SJSA1 (cell line): ENCODE measurements at regions not wholly inside any gene's neighbourhood (a gene's known extent, or its start where the extent isn't known, plus 50 kb on each side); places are given as distances from the start of the nearest gene placed in this dataset.

Source experiments
- DNase-seq, 2 experiments: peaks; one replicate each; pipeline ENCODE4 v3.0.0-alpha.2; 2015 to 2020; ENCODE audit warnings: low spot score in 2 of 2, low read depth in 1 of 2
- H3K27ac ChIP-seq: fragments of 250-450 bp; sonication (Bioruptor Pico); 2 replicates; pipeline ENCODE4 v1.5.1; 2020; ENCODE audit warnings: mild to moderate bottlenecking, moderate library complexity
- H3K27me3 ChIP-seq: fragments of 250-450 bp; sonication (Bioruptor Pico); replicated peaks from 2 replicates; pipeline ENCODE4 v1.5.1; 2020; ENCODE audit warnings: mild to moderate bottlenecking, moderate library complexity
- H3K36me3 ChIP-seq: fragments of 250-450 bp; sonication (Bioruptor Pico); 2 replicates; pipeline ENCODE4 v1.5.1; 2020; ENCODE audit warnings: mild to moderate bottlenecking
- H3K4me1 ChIP-seq: fragments of 250-450 bp; sonication (Bioruptor Pico); replicated peaks from 2 replicates; pipeline ENCODE4 v1.6.1; 2021; ENCODE audit warnings: mild to moderate bottlenecking
- H3K4me3 ChIP-seq: fragments of 250-450 bp; sonication (Bioruptor Pico); 2 replicates; pipeline ENCODE4 v1.5.1; 2020; ENCODE audit warnings: mild to moderate bottlenecking
- H3K9me3 ChIP-seq: fragments of 250-450 bp; sonication (Bioruptor Pico); replicated peaks from 2 replicates; pipeline ENCODE4 v1.5.1; 2020; ENCODE audit warnings: mild to moderate bottlenecking

- no peak for DNase-seq
- H3K9me3 ChIP-seq, result peaks cover 4% of the 10 kb centered on the region; the same call in 1 of the 2 replicates
- H3K27me3 ChIP-seq, result no peaks in the 10 kb centered on the region
- no peaks in the 10 kb centered on the region for H3K4me1 ChIP-seq
- H3K36me3 ChIP-seq, result no peaks in the 10 kb centered on the region
- H3K27ac ChIP-seq, result no peak overlapping the region
- H3K4me3 ChIP-seq, result no peak overlapping the region
Observed at GRCh38 chr5:68494771-68495170, 279.2 kb downstream of the PIK3R1 start.

- H3K27ac ChIP-seq, result no peak overlapping the region
- no peak overlapping the region for H3K4me3 ChIP-seq
- no peak for DNase-seq
- peaks cover 2% of the 10 kb centered on the region; the same call in 1 of the 2 replicates for H3K9me3 ChIP-seq
- H3K36me3 ChIP-seq, result no peaks in the 10 kb centered on the region
- no peaks in the 10 kb centered on the region for H3K27me3 ChIP-seq
- H3K4me1 ChIP-seq, result no peaks in the 10 kb centered on the region
Observed at GRCh38 chr5:68499987-68500386, 284.4 kb downstream of the PIK3R1 start.

- Histone ChIP-seq H3K4me3 (no peak overlapping the region), H3K27me3 (no peaks in the 10 kb centered on the region), H3K4me1 (no peaks in the 10 kb centered on the region), H3K36me3 (no peaks in the 10 kb centered on the region), H3K9me3 (no peaks in the 10 kb centered on the region; the same call in 1 of the 2 replicates), H3K27ac (no peak overlapping the region)
- no peak for DNase-seq
Observed at GRCh38 chr5:68500813-68501212, 285.3 kb downstream of the PIK3R1 start.

- Histone ChIP-seq H3K4me3 (no peak overlapping the region), H3K4me1 (no peaks in the 10 kb centered on the region), H3K9me3 (no peaks in the 10 kb centered on the region; the same call in 1 of the 2 replicates), H3K27me3 (no peaks in the 10 kb centered on the region), H3K27ac (no peak overlapping the region), H3K36me3 (no peaks in the 10 kb centered on the region)
- no peak for DNase-seq
Observed at GRCh38 chr5:68502531-68502930, 287.0 kb downstream of the PIK3R1 start.

- Histone ChIP-seq H3K27ac (no peak overlapping the region), H3K36me3 (no peaks in the 10 kb centered on the region), H3K9me3 (no peaks in the 10 kb centered on the region), H3K27me3 (no peaks in the 10 kb centered on the region), H3K4me3 (no peak overlapping the region), H3K4me1 (no peaks in the 10 kb centered on the region)
- no peak for DNase-seq
Observed at GRCh38 chr5:68504306-68504705, 288.8 kb downstream of the PIK3R1 start.

- Histone ChIP-seq H3K9me3 (no peaks in the 10 kb centered on the region), H3K36me3 (no peaks in the 10 kb centered on the region), H3K27ac (no peak overlapping the region), H3K4me3 (no peak overlapping the region), H3K4me1 (no peaks in the 10 kb centered on the region), H3K27me3 (no peaks in the 10 kb centered on the region)
- no peak for DNase-seq
Observed at GRCh38 chr5:68505917-68506860, 290.6 kb downstream of the PIK3R1 start.

- H3K9me3 ChIP-seq, result no peaks in the 10 kb centered on the region; the same call in 1 of the 2 replicates
- no peaks in the 10 kb centered on the region for H3K36me3 ChIP-seq
- no peak for DNase-seq
- no peaks in the 10 kb centered on the region for H3K4me1 ChIP-seq
- H3K4me3 ChIP-seq, result no peak overlapping the region
- H3K27ac ChIP-seq, result no peak overlapping the region
- H3K27me3 ChIP-seq, result no peaks in the 10 kb centered on the region
Observed at GRCh38 chr5:68515514-68515913, 300.0 kb downstream of the PIK3R1 start.

- Histone ChIP-seq H3K27ac (no peak overlapping the region), H3K9me3 (no peaks in the 10 kb centered on the region), H3K4me1 (no peaks in the 10 kb centered on the region), H3K4me3 (no peak overlapping the region), H3K36me3 (no peaks in the 10 kb centered on the region), H3K27me3 (no peaks in the 10 kb centered on the region)
- DNase-seq, result no peak
Observed at GRCh38 chr5:68518286-68518685, 302.7 kb downstream of the PIK3R1 start.

- Histone ChIP-seq H3K27ac (no peak overlapping the region), H3K4me3 (no peak overlapping the region), H3K9me3 (no peaks in the 10 kb centered on the region), H3K4me1 (no peaks in the 10 kb centered on the region), H3K27me3 (no peaks in the 10 kb centered on the region), H3K36me3 (no peaks in the 10 kb centered on the region)
- DNase-seq, result no peak
Observed at GRCh38 chr5:68519143-68519542, 303.6 kb downstream of the PIK3R1 start.

- Histone ChIP-seq H3K4me3 (no peak overlapping the region), H3K27ac (no peak overlapping the region), H3K36me3 (no peaks in the 10 kb centered on the region), H3K4me1 (no peaks in the 10 kb centered on the region), H3K9me3 (no peaks in the 10 kb centered on the region), H3K27me3 (no peaks in the 10 kb centered on the region)
- no peak for DNase-seq
Observed at GRCh38 chr5:68521776-68522175, 306.2 kb downstream of the PIK3R1 start.

- Histone ChIP-seq H3K4me1 (no peaks in the 10 kb centered on the region), H3K9me3 (no peaks in the 10 kb centered on the region), H3K27ac (no peak overlapping the region), H3K27me3 (no peaks in the 10 kb centered on the region), H3K36me3 (no peaks in the 10 kb centered on the region), H3K4me3 (no peak overlapping the region)
- no peak for DNase-seq
Observed at GRCh38 chr5:68522863-68523262, 307.3 kb downstream of the PIK3R1 start.

GRCh38 chr5:68528821-68529273 is 313.3 kb downstream of the PIK3R1 start:
- H3K4me1 ChIP-seq, result no peaks in the 10 kb centered on the region
- no peak overlapping the region for H3K27ac ChIP-seq
- no peaks in the 10 kb centered on the region for H3K36me3 ChIP-seq
- no peaks in the 10 kb centered on the region for H3K9me3 ChIP-seq
- no peaks in the 10 kb centered on the region for H3K27me3 ChIP-seq
- no peak for DNase-seq
- H3K4me3 ChIP-seq, result no peak overlapping the region

- Histone ChIP-seq H3K9me3 (no peaks in the 10 kb centered on the region), H3K27me3 (no peaks in the 10 kb centered on the region), H3K27ac (no peak overlapping the region), H3K4me1 (no peaks in the 10 kb centered on the region), H3K4me3 (no peak overlapping the region), H3K36me3 (no peaks in the 10 kb centered on the region)
- DNase-seq, result no peak
Observed at GRCh38 chr5:68529581-68529980, 314.0 kb downstream of the PIK3R1 start.

- H3K4me3 ChIP-seq, result no peak overlapping the region
- H3K4me1 ChIP-seq, result no peaks in the 10 kb centered on the region
- DNase-seq, result no peak
- H3K27me3 ChIP-seq, result no peaks in the 10 kb centered on the region
- H3K27ac ChIP-seq, result no peak overlapping the region
- H3K36me3 ChIP-seq, result no peaks in the 10 kb centered on the region
- no peaks in the 10 kb centered on the region for H3K9me3 ChIP-seq
Observed at GRCh38 chr5:68531970-68532369, 316.4 kb downstream of the PIK3R1 start.
